Neural cell (in vitro differentiated cells): ENCODE measurements at regions not wholly inside any gene's neighbourhood (a gene's known extent, or its start where the extent isn't known, plus 50 kb on each side); places are given as distances from the start of the nearest gene placed in this dataset.

ENCODE experiments used
- H2AFZ ChIP-seq: fragments of 200-600, 300-800 bp; sonication (generic), shearing (Covaris generic); 2 replicates; pipeline ENCODE4 v1.6.0; 2014; ENCODE audit warnings: low read depth, mild to moderate bottlenecking, antibody characterized with exemption, low read length, moderate library complexity
- H3F3A ChIP-seq: fragments of 200-600 bp; shearing (Covaris generic); 2 replicates; pipeline ENCODE4 v1.6.1; 2016; ENCODE audit warnings: mild to moderate bottlenecking, moderate library complexity, mixed read lengths, antibody characterized with exemption, low read length; ENCODE audit not compliant: insufficient read depth, poor library complexity, severe bottlenecking
- H3K27ac ChIP-seq: fragments of 200-600, 300-800 bp; sonication (generic), shearing (Covaris generic); 2 replicates; pipeline ENCODE4 v1.5.1; 2014; ENCODE audit warnings: mild to moderate bottlenecking, low read length, moderate library complexity
- H3K27me3 ChIP-seq: fragments of 300-800, 200-600 bp; sonication (generic), shearing (Covaris generic); 2 replicates; pipeline ENCODE4 v1.6.0; 2014; ENCODE audit warnings: mild to moderate bottlenecking, low read depth, low read length, moderate library complexity; ENCODE audit not compliant: insufficient read depth
- H3K36me3 ChIP-seq: fragments of 300-800, 200-600 bp; sonication (generic), shearing (Covaris generic); 2 replicates; pipeline ENCODE4 v1.5.1; 2014; ENCODE audit warnings: mild to moderate bottlenecking, antibody characterized with exemption, low read length, moderate library complexity; ENCODE audit not compliant: insufficient read depth
- H3K4me2 ChIP-seq: fragments of 300-800, 200-600 bp; sonication (generic), shearing (Covaris generic); 2 replicates; pipeline ENCODE4 v1.6.0; 2014; ENCODE audit warnings: mild to moderate bottlenecking, low read length
- H3K4me3 ChIP-seq: fragments of 300-800, 200-600 bp; sonication (generic), shearing (Covaris generic); 2 replicates; pipeline ENCODE4 v1.5.1; 2014; ENCODE audit warnings: mild to moderate bottlenecking, low read length, moderate library complexity
- H3K79me2 ChIP-seq: fragments of 200-600 bp; shearing (Covaris generic); replicated peaks from 2 replicates; pipeline ENCODE4 v1.6.0; 2014; ENCODE audit warnings: mild to moderate bottlenecking, low read length, moderate library complexity; ENCODE audit not compliant: insufficient read depth
- H3K9ac ChIP-seq: fragments of 300-800, 200-600 bp; sonication (generic), shearing (Covaris generic); 2 replicates; pipeline ENCODE4 v1.6.1; 2016; ENCODE audit warnings: mild to moderate bottlenecking, low read length, mixed read lengths
- H3K9me2 ChIP-seq: fragments of 200-600 bp; shearing (Covaris generic); 2 replicates; pipeline ENCODE4 v1.6.1; 2016; ENCODE audit warnings: mild to moderate bottlenecking, low read length, mixed read lengths; ENCODE audit not compliant: insufficient read depth
- H3K9me3 ChIP-seq: fragments of 200-600, 300-800 bp; sonication (generic), shearing (Covaris generic); 2 replicates; pipeline ENCODE4 v1.6.1; 2016; ENCODE audit warnings: mild to moderate bottlenecking, mixed run types, low read length, moderate library complexity, mixed read lengths
- H4K20me1 ChIP-seq: fragments of 200-600 bp; shearing (Covaris generic); 2 replicates; pipeline ENCODE4 v1.6.1; 2016; ENCODE audit warnings: mild to moderate bottlenecking, mixed run types; ENCODE audit not compliant: insufficient read depth
- CTCF ChIP-seq: fragments of 450-650 bp; IDR thresholded peaks from 2 replicates; pipeline ENCODE4 v1.5.1; 2014; ENCODE audit warnings: antibody characterized with exemption, mild to moderate bottlenecking, moderate library complexity; ENCODE audit not compliant: poor library complexity, severe bottlenecking
- EP300 ChIP-seq: fragments of 450-650 bp; conservative IDR thresholded peaks from 2 replicates; pipeline ENCODE4 v1.6.1; 2014; ENCODE audit warnings: antibody characterized with exemption, mild to moderate bottlenecking, moderate library complexity; ENCODE audit not compliant: poor library complexity, severe bottlenecking
- EZH2 ChIP-seq: fragments of 200-600, 300-800 bp; shearing (Covaris generic), sonication (generic); IDR thresholded peaks from 2 replicates; pipeline ENCODE4 v1.6.1; 2014; ENCODE audit warnings: antibody characterized with exemption, low read length, borderline replicate concordance, mild to moderate bottlenecking; ENCODE audit not compliant: insufficient read depth, poor library complexity, severe bottlenecking
- MXI1 ChIP-seq: fragments of 450-650 bp; conservative IDR thresholded peaks from 2 replicates; pipeline ENCODE4 v1.6.1; 2014; ENCODE audit warnings: antibody characterized with exemption, mild to moderate bottlenecking; ENCODE audit not compliant: poor library complexity, severe bottlenecking
- POLR2AphosphoS5 ChIP-seq: IDR thresholded peaks from 2 replicates; pipeline ENCODE4 v1.6.1; 2012
- RAD21 ChIP-seq: fragments of 450-650 bp; conservative IDR thresholded peaks from 2 replicates; pipeline ENCODE4 v1.6.1; 2014; ENCODE audit warnings: antibody characterized with exemption, mild to moderate bottlenecking, moderate library complexity
- REST ChIP-seq: IDR thresholded peaks from 2 replicates; pipeline ENCODE4 v1.6.1; 2012; ENCODE audit warnings: borderline replicate concordance
- SMC3 ChIP-seq: fragments of 450-650 bp; conservative IDR thresholded peaks from 2 replicates; pipeline ENCODE4 v1.6.1; 2014; ENCODE audit warnings: antibody characterized with exemption, mild to moderate bottlenecking, moderate library complexity; ENCODE audit not compliant: poor library complexity
- TAF1 ChIP-seq: IDR thresholded peaks from 2 replicates; pipeline ENCODE4 v1.6.1; 2012; ENCODE audit warnings: low read depth

GRCh38 chr2:185472574-185472973 is 266.0 kb upstream of the FSIP2 start:
- Histone ChIP-seq H3F3A (peaks cover 4% of the 10 kb centered on the region), H3K79me2 (no peaks in the 10 kb centered on the region), H3K27ac (no peak overlapping the region), H2AFZ (no peak overlapping the region), H3K4me3 (no peak overlapping the region), H3K36me3 (no peaks in the 10 kb centered on the region), H3K27me3 (no peaks in the 10 kb centered on the region), H4K20me1 (no peaks in the 10 kb centered on the region), H3K4me2 (no peak overlapping the region), H3K9ac (no peak overlapping the region), H3K9me2 (no peaks in the 10 kb centered on the region), H3K9me3 (no peaks in the 10 kb centered on the region)
- TF ChIP-seq SMC3 (no peak), CTCF (no peak), EZH2 (no peak), TAF1 (no peak)

GRCh38 chr2:185473838-185474237 is 264.8 kb upstream of the FSIP2 start:
- H3K9ac ChIP-seq: no peak overlapping the region
- H3K27ac ChIP-seq: no peak overlapping the region
- no peaks in the 10 kb centered on the region for H3K9me3 ChIP-seq
- H3K27me3 ChIP-seq: no peaks in the 10 kb centered on the region
- no peak overlapping the region for H2AFZ ChIP-seq
- peaks cover 4% of the 10 kb centered on the region for H3F3A ChIP-seq
- TF ChIP-seq CTCF: no peak
- no peak for TF ChIP-seq EZH2
- no peak for TF ChIP-seq EP300
- TF ChIP-seq MXI1: no peak
- TF ChIP-seq POLR2AphosphoS5: no peak
- no peak for TF ChIP-seq TAF1
- no peak for TF ChIP-seq REST
- no peak for TF ChIP-seq SMC3
- no peak for TF ChIP-seq RAD21
- no peaks in the 10 kb centered on the region for H3K79me2 ChIP-seq
- H3K9me2 ChIP-seq: no peaks in the 10 kb centered on the region
- no peaks in the 10 kb centered on the region for H4K20me1 ChIP-seq
- no peak overlapping the region for H3K4me3 ChIP-seq
- H3K4me2 ChIP-seq: no peak overlapping the region
- no peaks in the 10 kb centered on the region for H3K36me3 ChIP-seq
